AG09309 (cell line): ENCODE measurements at regions not wholly inside any gene's neighbourhood (a gene's known extent, or its start where the extent isn't known, plus 50 kb on each side); places are given as distances from the start of the nearest gene placed in this dataset.

Experiments used
- DNase-seq: peaks from one replicate; pipeline ENCODE4 v3.0.0-alpha.2; 2010; ENCODE audit warnings: low read depth
- H3K4me3 ChIP-seq: 2 replicates; pipeline ENCODE4 v1.5.1; 2011; ENCODE audit warnings: mild to moderate bottlenecking, low read depth, low read length, moderate library complexity; ENCODE audit not compliant: control insufficient read depth
- TF ChIP-seq, protein P1 (sequence below): IDR thresholded peaks from 2 replicates; pipeline ENCODE4 v1.5.1; 2011; ENCODE audit warnings: mild to moderate bottlenecking, low read depth, low read length, inconsistent platforms; ENCODE audit not compliant: insufficient read depth, control insufficient read depth; ENCODE audit errors: missing control alignments

DNA sequence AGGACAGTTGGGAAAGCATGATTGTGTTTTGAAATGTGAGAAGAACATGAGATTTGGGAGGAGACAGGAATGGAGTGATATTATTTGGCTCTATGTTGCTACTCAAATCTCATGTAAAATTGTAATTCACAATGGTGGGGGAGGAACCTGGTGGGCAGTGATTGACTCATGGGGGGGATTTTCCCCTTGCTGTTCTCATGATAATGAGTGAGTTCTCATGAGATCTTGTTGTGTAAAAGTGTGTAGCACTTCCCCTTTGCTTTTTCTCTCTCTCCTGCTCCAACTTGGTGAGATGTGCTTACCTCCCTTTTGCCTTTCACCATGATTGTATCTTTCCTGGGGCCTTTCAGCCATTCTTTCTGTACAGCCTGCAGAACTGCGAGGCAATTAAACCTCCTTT, 1261.0 kb upstream of the ATXN8OS start:
- DNase-seq, result no peak
- TF ChIP-seq, protein P1, sequence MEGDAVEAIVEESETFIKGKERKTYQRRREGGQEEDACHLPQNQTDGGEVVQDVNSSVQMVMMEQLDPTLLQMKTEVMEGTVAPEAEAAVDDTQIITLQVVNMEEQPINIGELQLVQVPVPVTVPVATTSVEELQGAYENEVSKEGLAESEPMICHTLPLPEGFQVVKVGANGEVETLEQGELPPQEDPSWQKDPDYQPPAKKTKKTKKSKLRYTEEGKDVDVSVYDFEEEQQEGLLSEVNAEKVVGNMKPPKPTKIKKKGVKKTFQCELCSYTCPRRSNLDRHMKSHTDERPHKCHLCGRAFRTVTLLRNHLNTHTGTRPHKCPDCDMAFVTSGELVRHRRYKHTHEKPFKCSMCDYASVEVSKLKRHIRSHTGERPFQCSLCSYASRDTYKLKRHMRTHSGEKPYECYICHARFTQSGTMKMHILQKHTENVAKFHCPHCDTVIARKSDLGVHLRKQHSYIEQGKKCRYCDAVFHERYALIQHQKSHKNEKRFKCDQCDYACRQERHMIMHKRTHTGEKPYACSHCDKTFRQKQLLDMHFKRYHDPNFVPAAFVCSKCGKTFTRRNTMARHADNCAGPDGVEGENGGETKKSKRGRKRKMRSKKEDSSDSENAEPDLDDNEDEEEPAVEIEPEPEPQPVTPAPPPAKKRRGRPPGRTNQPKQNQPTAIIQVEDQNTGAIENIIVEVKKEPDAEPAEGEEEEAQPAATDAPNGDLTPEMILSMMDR, result no peak

DNA sequence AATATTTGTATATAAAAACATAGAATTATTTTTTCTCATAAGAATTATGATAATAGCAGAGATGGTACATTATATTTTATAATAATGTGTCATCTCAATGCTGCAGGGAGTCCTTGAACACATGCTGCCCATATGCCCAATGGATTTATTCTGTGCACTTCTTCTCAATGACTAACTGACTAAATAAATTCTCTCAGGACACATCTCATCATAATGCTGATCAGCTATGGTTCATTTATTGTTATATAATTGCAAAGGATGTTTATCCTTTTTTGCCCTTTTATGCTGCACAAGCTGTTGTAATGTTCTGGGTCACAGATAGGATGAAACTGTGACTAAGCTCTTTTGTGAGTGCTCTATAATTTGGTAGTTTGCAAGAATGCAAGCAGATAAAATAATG, 1273.3 kb upstream of the ATXN8OS start:
- TF ChIP-seq, protein P1, result no peak
- DNase-seq, result no peak
- H3K4me3 ChIP-seq, result no peak overlapping the region

More for the DNA sequence above, 1261.0 kb upstream of the ATXN8OS start:
- H3K4me3 ChIP-seq, result no peak overlapping the region

DNA sequence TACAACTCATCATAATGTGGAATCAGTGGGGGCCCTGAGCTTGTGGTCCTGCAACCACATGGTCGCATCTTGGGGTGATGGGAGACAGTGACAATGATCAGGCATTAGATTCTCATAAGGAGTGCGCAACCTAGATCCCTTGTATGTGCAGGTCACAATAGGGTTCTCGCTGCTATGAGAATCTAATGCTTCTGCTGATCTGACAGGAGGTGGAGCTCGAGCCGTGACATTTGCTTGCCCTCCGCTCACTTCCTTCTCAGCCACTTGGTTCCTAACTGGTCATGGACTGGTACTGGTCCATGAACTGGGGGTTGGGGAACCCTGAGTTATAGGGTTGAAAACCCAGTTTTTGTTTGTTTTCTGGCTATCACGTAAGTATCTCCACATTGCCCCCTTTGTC, 1290.9 kb upstream of the ATXN8OS start:
- TF ChIP-seq, protein P1, result no peak
- H3K4me3 ChIP-seq, result no peak overlapping the region
- no peak for DNase-seq

DNA sequence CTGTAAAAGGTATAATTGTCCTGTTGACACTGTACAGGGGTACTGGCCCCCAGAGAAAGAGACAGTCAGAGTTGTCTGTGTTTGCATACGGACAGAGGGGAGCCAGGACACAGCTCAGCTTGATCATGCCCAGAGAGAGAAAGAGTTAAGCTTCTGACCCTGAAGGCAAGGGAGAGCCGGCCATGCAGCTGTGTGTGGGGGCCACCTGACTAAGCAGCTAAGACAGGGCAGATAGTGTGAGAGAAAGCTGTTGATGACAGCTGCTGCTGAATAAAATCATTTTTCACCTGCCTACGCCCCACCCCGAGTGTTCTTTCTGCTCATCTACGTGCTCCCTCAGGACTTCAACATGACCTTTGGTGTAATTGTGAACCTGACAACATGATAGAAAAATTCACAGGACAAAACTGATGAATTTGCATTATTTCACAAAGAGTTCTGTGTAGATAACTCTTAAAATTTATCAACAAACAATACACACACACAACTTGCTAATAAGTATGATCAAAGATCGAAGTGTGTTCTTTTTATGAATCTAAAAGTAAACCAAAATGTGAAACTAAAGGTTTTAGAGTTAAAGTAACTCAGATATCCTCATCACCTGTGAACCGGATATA, 1294.3 kb upstream of the ATXN8OS start:
- no peak for DNase-seq
- H3K4me3 ChIP-seq, result no peak overlapping the region
- TF ChIP-seq, protein P1, result no peak

DNA sequence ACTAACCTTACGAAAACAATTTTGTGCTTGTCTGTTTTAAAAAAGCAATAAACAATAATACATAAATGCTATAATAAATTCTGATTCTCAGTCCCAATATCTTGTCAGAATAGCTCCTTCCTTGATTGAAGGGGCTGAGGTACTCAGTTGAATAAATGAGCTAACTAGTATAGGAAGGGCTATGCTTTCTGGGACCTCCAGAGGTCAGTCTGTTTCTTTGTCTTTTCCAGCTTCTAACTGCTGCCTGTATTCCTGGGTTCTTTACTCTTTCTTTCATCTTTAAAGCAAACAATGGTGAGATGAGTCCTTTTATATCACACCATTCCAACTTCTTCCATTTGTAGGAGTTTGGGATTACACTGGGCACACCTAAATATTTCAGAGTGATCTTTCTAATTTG, 1297.0 kb upstream of the ATXN8OS start:
- TF ChIP-seq, protein P1, result no peak
- no peak overlapping the region for H3K4me3 ChIP-seq
- no peak for DNase-seq

DNA sequence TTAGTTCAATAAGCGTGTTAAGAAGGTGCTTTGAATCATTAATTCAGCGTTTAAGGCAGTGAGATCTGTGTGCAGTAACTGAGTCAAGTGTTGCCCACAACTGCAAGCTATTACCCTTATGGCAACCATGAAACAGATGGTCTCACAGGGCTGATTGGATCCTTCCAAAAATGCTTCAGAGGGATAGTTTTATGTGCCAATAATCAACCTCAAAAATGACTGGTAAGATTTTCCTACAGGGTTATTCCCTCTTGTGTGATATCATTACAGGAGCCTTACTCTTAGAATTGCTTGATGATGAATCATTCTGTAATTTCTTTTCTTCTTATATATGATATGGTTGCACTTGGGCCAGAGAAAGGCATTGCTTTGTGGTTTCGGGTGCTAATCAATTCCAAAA, 1299.2 kb upstream of the ATXN8OS start:
- no peak overlapping the region for H3K4me3 ChIP-seq
- DNase-seq, result no peak
- TF ChIP-seq, protein P1, result no peak
